ENCODE measurements at regions not wholly inside any gene's neighbourhood (a gene's known extent, or its start where the extent isn't known, plus 50 kb on each side); places are given as distances from the start of the nearest gene placed in this dataset.
"Not testable (repeated sequence)": the region's sequence is repeated elsewhere in the genome, so short reads cannot be mapped to it uniquely, and the experiment has no call there.

GRCh38 chr9:115326461-115326860 is 208.5 kb upstream of the TNC start:
- DNase-seq, result no peak

GRCh38 chr9:115327436-115328122 is 209.6 kb upstream of the TNC start:
- no peak for DNase-seq

GRCh38 chr9:115328228-115328627 is 210.3 kb upstream of the TNC start:
- DNase-seq, result no peak

- no peak for DNase-seq
Measured at GRCh38 chr9:115328677-115329076, 210.7 kb upstream of the TNC start.

- DNase-seq, result no peak
Measured at GRCh38 chr9:115333277-115334070, 215.5 kb upstream of the TNC start.

- DNase-seq, result no peak
Measured at GRCh38 chr9:115335439-115335838, 217.5 kb upstream of the TNC start.

- DNase-seq, result no peak
Measured at GRCh38 chr9:115340314-115340713, 222.4 kb upstream of the TNC start.

- DNase-seq, result no peak
Measured at GRCh38 chr9:115341426-115341825, 223.5 kb upstream of the TNC start.

GRCh38 chr9:115347776-115348175 is 229.8 kb upstream of the TNC start:
- DNase-seq, result not testable (repeated sequence)

GRCh38 chr9:115348936-115349335 is 231.0 kb upstream of the TNC start:
- not testable (repeated sequence) for DNase-seq

- DNase-seq, result no peak
Measured at GRCh38 chr9:115349542-115349941, 231.6 kb upstream of the TNC start.

- DNase-seq, result no peak
Measured at GRCh38 chr9:115350548-115350947, 232.6 kb upstream of the TNC start.

- no peak for DNase-seq
Measured at GRCh38 chr9:115353681-115354080, 235.7 kb upstream of the TNC start.

- no peak for DNase-seq
Measured at GRCh38 chr9:115357821-115358220, 239.9 kb upstream of the TNC start.

GRCh38 chr9:115359017-115359780 is 241.2 kb upstream of the TNC start:
- DNase-seq, result no peak

- no peak for DNase-seq
Measured at GRCh38 chr9:115360122-115360521, 242.2 kb upstream of the TNC start.

GRCh38 chr9:115362101-115362500 is 244.1 kb upstream of the TNC start:
- DNase-seq, result no peak

GRCh38 chr9:115362640-115363039 is 244.7 kb upstream of the TNC start:
- DNase-seq, result no peak

- DNase-seq, result no peak
Measured at GRCh38 chr9:115364991-115365390, 247.0 kb upstream of the TNC start.

- no peak for DNase-seq
Measured at GRCh38 chr9:115367321-115367720, 249.4 kb upstream of the TNC start.

GRCh38 chr9:115367780-115368525 is 250.0 kb upstream of the TNC start:
- no peak for DNase-seq

GRCh38 chr9:115369322-115369957 is 251.5 kb upstream of the TNC start:
- no peak for DNase-seq
